RKO (cell line): ENCODE measurements at regions not wholly inside any gene's neighbourhood (a gene's known extent, or its start where the extent isn't known, plus 50 kb on each side); places are given as distances from the start of the nearest gene placed in this dataset.
A peak's percentile ranks its signal among the peaks of the same experiment; 100 is the strongest.

Experiments
- DNase-seq: peaks from one replicate; pipeline ENCODE4 v3.0.0-alpha.2; 2016; ENCODE audit warnings: low spot score

DNA sequence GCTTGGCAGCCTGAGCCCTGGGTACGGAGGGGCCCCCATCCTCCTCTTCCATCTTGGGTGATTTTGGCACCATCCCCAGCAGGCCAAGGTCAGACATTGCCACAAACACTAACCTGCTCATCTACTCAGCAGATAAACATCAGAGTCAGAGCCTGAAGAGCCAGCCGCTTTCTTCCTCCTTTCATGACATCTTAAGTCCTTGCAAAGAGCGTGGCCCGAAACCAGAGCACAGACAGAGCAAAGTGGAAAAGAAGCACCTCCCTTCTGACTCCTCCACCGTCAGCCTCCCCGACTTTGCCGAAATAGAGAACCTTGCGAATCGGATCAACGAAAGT lies 60.4 kb upstream of the RPH3AL start:
- no peak for DNase-seq

DNA sequence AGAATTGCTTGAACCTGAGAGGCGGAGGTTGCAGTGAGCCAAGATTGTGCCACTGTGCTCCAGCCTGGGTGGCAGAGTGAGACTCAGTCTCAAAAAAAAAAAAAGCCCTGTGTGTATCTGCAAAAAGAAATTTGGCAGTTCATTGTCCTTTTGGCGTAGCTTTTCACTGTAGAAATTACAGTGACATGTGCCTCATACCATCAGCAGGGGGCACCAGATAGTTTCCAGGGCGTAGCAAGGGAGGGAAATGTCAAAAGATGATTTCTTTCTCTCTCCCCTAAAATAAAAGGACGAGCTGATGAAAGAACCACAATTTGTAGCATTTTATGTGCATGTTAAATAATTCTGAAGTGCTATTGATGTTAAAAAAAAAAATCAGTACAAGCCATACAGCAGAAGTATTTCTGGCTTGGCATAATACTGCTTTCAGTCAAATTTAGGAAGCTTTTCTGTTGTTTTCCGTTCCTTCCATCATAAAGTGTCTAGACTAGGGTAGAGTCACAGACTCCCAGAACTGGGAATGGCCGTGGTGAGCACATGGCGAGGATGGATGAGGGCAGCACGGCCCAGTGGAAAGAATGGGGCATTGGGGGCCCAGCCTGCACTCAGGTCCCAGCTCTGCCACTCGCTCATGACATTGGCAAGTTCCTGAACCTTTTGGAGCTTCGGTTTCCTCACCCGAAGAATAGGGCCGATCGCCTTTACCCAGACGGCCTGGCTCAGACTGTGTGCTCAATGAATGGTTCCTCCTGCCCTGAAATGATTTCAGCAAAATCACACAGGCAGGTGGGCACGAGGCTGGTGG lies 59.8 kb upstream of the RPH3AL start:
- peak; percentile 67 for DNase-seq

- DNase-seq, result no peak
These were observed 59.0 kb upstream of the RPH3AL start for GRCh38 chr17:411421-412120.

GRCh38 chr17:410543-411401 lies 58.2 kb upstream of the RPH3AL start:
- peak; percentile 59 for DNase-seq

DNA sequence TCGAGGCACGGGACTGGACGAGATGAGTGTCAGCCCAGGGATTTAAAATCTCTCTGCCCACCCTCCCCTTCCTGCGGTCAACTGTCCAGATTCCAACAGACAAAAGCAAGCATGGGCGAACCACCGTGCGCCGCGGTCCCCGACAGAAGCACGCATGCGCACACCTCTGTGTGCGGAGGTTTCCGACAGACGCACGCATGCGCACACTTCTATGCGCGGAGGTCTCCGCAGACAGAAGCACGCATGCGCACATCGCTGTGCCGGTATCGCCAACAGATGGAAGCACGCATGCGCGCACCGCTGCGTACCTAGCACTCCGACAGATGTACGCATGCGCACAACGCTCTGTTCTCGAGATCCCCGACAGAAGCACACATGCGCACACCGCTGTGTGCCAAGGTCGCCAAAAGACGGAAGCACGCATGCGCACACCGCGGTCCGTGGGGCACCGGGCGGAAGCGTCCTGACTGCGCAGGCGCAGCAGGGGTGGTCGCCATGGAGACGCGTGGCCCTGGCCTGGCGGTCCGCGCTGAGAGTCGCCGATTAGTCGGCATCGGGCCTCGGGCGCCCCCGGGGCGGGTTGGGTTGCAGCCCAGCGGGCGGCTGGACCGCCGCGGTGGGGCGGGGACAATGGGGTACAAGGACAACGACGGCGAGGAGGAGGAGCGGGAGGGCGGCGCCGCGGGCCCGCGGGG lies 57.4 kb upstream of the RPH3AL start:
- peak; percentile 99 for DNase-seq

DNA sequence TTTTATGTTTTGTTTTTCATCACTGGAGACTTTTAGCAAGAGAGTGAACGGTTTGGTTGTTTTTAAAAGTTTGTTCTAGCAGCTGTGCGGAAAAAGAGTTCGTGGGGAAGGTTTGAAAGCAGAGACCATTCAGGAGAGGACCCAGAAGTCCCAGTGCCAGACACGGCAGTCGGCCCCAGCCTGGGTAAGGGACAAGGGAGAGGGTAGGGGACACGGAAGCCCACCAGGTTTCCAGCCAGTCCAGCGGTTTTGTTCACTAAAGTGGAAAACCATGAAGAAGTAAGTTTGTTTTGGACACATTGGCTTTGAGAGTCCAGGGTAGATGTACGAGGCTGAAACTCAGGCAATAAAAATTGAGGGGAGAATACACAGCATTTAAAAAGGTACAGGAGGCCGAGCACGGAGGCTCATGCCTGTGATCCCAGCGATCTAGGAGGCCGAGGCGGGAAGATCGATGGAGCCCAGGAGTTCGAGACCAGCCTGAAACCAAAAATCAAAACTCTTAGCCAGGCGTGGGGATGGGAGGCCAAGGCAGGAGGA lies 56.8 kb upstream of the RPH3AL start:
- no peak for DNase-seq

GRCh38 chr17:404703-405102 lies 52.1 kb upstream of the RPH3AL start:
- DNase-seq, result no peak
